ENCODE measurements at regions not wholly inside any gene's neighbourhood (a gene's known extent, or its start where the extent isn't known, plus 50 kb on each side); places are given as distances from the start of the nearest gene placed in this dataset.

DNA sequence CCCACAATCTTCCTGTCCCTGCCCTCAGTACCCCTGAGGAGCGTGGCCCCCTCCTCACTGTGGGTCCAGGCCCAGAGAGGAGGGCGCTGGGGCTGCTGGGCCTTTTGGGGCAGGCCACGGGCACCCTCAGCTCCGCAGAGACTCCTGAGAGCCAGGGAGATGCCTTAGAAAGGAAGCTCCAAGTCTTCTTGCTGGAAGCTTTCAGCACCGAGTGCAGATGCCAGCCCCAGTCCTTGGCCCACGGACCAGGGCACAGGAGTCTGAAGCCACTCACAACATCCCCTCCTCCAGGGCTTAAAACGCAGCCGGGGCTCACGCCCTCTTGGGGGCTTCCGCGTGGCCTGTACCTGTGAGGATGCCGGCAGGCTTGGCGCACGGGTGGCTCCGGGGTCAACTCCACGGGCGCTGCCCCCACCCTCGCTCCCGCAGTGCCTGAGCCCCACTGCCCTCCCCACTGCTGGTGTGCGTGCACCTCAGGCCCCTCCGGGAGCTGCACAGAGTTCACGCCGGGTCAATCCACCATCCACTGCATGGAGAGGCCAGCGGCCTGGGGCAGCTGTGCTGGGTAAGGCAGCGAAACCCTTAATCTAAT lies 72.1 kb upstream of the CTDP1 start:
- DNase-seq (ENCODE audit: low spot score): no peak
- H2AFZ ChIP-seq (ENCODE audit: low read length): no peak overlapping the region
- H3K9ac ChIP-seq (ENCODE audit: low read depth, low read length, poor library complexity): no peak overlapping the region
- no peak overlapping the region for H2BK12ac ChIP-seq (ENCODE audit: low read length)
- H2AK5ac ChIP-seq (ENCODE audit: low read depth, low read length): peak overlapping the region; percentile 86
- no peak overlapping the region for H3K4me2 ChIP-seq (ENCODE audit: insufficient read depth, low read length, poor library complexity, severe bottlenecking)
- no peak overlapping the region for H4K8ac ChIP-seq (ENCODE audit: low read depth, low read length)
- no peak overlapping the region for H3K27ac ChIP-seq (replicated peaks; ENCODE audit: low read length)
- H3K27me3 ChIP-seq (ENCODE audit: control insufficient read depth in 3 of 3, insufficient read depth in 3 of 3, low read depth in 1 of 3, low read length in 3 of 3): peaks cover 0 to 10% (median 0%) of the 10 kb centered on the region in 3 experiments
- peaks cover 0 to 9% of the 10 kb centered on the region in 2 donors for H3K4me1 ChIP-seq (ENCODE audit: control insufficient read depth in 2 of 2, insufficient read depth in 1 of 2, low read depth in 1 of 2, low read length in 2 of 2)
- H3K4me3 ChIP-seq (ENCODE audit: low read length in 2 of 2): no peak overlapping the region
- H3K18ac ChIP-seq (ENCODE audit: low read length): peak overlapping the region; percentile 83
- no peak overlapping the region for H2BK120ac ChIP-seq (ENCODE audit: low read depth, low read length)
- H3K9me3 ChIP-seq (replicated peaks in 1 of 2; ENCODE audit: control insufficient read depth in 2 of 2, insufficient read depth in 1 of 2, low read depth in 1 of 2, low read length in 2 of 2): no peaks in the 10 kb centered on the region
- H3K36me3 ChIP-seq (replicated peaks in 1 of 2; ENCODE audit: control insufficient read depth in 2 of 2, insufficient read depth in 2 of 2, low read length in 2 of 2): no peaks in the 10 kb centered on the region
- peak overlapping the region; percentile 80 for H3K23ac ChIP-seq (ENCODE audit: low read depth, low read length, poor library complexity)
- H4K91ac ChIP-seq (ENCODE audit: low read depth, low read length, poor library complexity): no peak overlapping the region
- peaks cover 2% of the 10 kb centered on the region for H3K79me1 ChIP-seq (ENCODE audit: low read depth, low read length)
- H3K14ac ChIP-seq (ENCODE audit: low read length): peak overlapping the region; percentile 47
- no CpG with 5 or more reads among the region's 25 CpGs for WGBS, 2 donors (ENCODE audit: extremely low coverage in 2 of 2, insufficient read length in 2 of 2, insufficient replicate concordance in 1 of 2)
- peak overlapping the region; percentile 17 for H3K4ac ChIP-seq (ENCODE audit: low read length)
- no peak overlapping the region for H2BK5ac ChIP-seq (ENCODE audit: low read length)
- peak overlapping the region; percentile 92 for H2BK15ac ChIP-seq (ENCODE audit: low read length)

DNA sequence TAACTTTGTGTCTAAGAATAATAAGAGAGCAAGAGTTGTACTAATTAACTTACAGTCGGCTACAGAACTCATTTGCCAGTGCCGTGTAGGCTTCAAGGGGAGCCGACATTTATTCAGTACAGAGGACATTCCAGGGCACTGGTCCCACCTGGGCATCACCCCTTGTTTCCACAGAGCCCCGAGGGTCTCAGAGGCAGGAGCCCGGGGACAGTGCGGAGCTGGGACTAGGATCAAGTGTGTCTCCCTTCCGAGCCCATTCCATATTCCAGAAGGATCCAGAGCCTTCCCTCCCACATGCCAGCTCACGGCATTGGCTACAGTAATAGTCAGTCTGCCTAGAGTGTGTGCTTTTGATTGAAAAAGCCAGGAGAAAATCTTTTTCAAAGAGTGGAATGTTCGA lies 71.5 kb upstream of the CTDP1 start:
- Histone ChIP-seq H3K4me2 (ENCODE audit: insufficient read depth, low read length, poor library complexity, severe bottlenecking) (no peak overlapping the region), H2BK5ac (ENCODE audit: low read length) (no peak overlapping the region), H3K9ac (ENCODE audit: low read depth, low read length, poor library complexity) (no peak overlapping the region), H3K4me1 (ENCODE audit: control insufficient read depth in 2 of 2, insufficient read depth in 1 of 2, low read depth in 1 of 2, low read length in 2 of 2) (peaks cover 0 to 9% of the 10 kb centered on the region in 2 donors), H3K4ac (ENCODE audit: low read length) (no peak overlapping the region), H2BK12ac (ENCODE audit: low read length) (no peak overlapping the region), H3K18ac (ENCODE audit: low read length) (no peak overlapping the region), H3K9me3 (replicated peaks in 1 of 2; ENCODE audit: control insufficient read depth in 2 of 2, insufficient read depth in 1 of 2, low read depth in 1 of 2, low read length in 2 of 2) (no peaks in the 10 kb centered on the region), H2BK15ac (ENCODE audit: low read length) (peak overlapping the region; percentile 89), H3K36me3 (replicated peaks in 1 of 2; ENCODE audit: control insufficient read depth in 2 of 2, insufficient read depth in 2 of 2, low read length in 2 of 2) (no peaks in the 10 kb centered on the region), H4K8ac (ENCODE audit: low read depth, low read length) (no peak overlapping the region), H4K91ac (ENCODE audit: low read depth, low read length, poor library complexity) (no peak overlapping the region), H3K27ac (replicated peaks; ENCODE audit: low read length) (no peak overlapping the region), H3K23ac (ENCODE audit: low read depth, low read length, poor library complexity) (no peak overlapping the region), H2AK5ac (ENCODE audit: low read depth, low read length) (peak overlapping the region; percentile 40), H3K4me3 (ENCODE audit: low read length in 2 of 2) (no peak overlapping the region), H3K79me1 (ENCODE audit: low read depth, low read length) (peaks cover 2% of the 10 kb centered on the region), H2AFZ (ENCODE audit: low read length) (no peak overlapping the region), H3K14ac (ENCODE audit: low read length) (no peak overlapping the region), H2BK120ac (ENCODE audit: low read depth, low read length) (no peak overlapping the region), H3K27me3 (ENCODE audit: control insufficient read depth in 3 of 3, insufficient read depth in 3 of 3, low read depth in 1 of 3, low read length in 3 of 3) (peaks cover 0 to 10% (median 0%) of the 10 kb centered on the region in 3 experiments)
- WGBS, 2 donors (ENCODE audit: extremely low coverage in 2 of 2, insufficient read length in 2 of 2, insufficient replicate concordance in 1 of 2): no CpG with 5 or more reads among the region's 9 CpGs
- DNase-seq (ENCODE audit: low spot score): no peak

DNA sequence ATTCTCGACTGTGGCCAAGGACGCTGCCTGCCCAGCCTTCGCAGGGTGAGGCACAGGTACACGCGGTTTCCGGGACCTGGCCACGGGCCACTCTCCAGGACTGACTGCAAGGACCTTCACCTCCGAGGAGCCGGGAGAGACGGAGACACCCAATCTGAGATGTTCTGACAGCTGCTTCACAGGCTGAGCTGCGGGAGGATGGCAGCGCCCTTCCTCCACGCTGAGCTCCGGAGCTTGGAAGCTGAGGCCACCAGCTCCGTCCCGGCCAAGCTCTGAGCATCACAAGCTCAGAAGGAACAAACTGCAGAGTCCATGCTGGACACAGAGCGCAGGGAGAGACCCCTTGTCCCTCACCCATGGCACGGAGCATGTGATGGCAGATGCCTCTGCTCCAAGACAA lies 71.1 kb upstream of the CTDP1 start:
- Histone ChIP-seq H3K27ac (replicated peaks; ENCODE audit: low read length) (no peak overlapping the region), H3K23ac (ENCODE audit: low read depth, low read length, poor library complexity) (no peak overlapping the region), H3K4me2 (ENCODE audit: insufficient read depth, low read length, poor library complexity, severe bottlenecking) (no peak overlapping the region), H3K14ac (ENCODE audit: low read length) (peak overlapping the region; percentile 31), H4K8ac (ENCODE audit: low read depth, low read length) (no peak overlapping the region), H3K27me3 (ENCODE audit: control insufficient read depth in 3 of 3, insufficient read depth in 3 of 3, low read depth in 1 of 3, low read length in 3 of 3) (peaks cover 0 to 10% (median 0%) of the 10 kb centered on the region in 3 experiments), H2AFZ (ENCODE audit: low read length) (no peak overlapping the region), H2AK5ac (ENCODE audit: low read depth, low read length) (peak overlapping the region; percentile 40), H3K9me3 (replicated peaks in 1 of 2; ENCODE audit: control insufficient read depth in 2 of 2, insufficient read depth in 1 of 2, low read depth in 1 of 2, low read length in 2 of 2) (no peaks in the 10 kb centered on the region), H2BK5ac (ENCODE audit: low read length) (no peak overlapping the region), H3K9ac (ENCODE audit: low read depth, low read length, poor library complexity) (no peak overlapping the region), H4K91ac (ENCODE audit: low read depth, low read length, poor library complexity) (no peak overlapping the region), H3K4me3 (ENCODE audit: low read length in 2 of 2) (no peak overlapping the region), H3K18ac (ENCODE audit: low read length) (peak overlapping the region; percentile 70), H2BK15ac (ENCODE audit: low read length) (peak overlapping the region; percentile 89), H3K4ac (ENCODE audit: low read length) (peak overlapping the region; percentile 93), H3K4me1 (ENCODE audit: control insufficient read depth in 2 of 2, insufficient read depth in 1 of 2, low read depth in 1 of 2, low read length in 2 of 2) (peaks cover 0 to 9% of the 10 kb centered on the region in 2 donors), H3K79me1 (ENCODE audit: low read depth, low read length) (peaks cover 2% of the 10 kb centered on the region), H2BK120ac (ENCODE audit: low read depth, low read length) (no peak overlapping the region), H3K36me3 (replicated peaks in 1 of 2; ENCODE audit: control insufficient read depth in 2 of 2, insufficient read depth in 2 of 2, low read length in 2 of 2) (no peaks in the 10 kb centered on the region), H2BK12ac (ENCODE audit: low read length) (peak overlapping the region; percentile 24)
- no peak for DNase-seq (ENCODE audit: low spot score)
- no CpG with 5 or more reads among the region's 18 CpGs for WGBS, 2 donors (ENCODE audit: extremely low coverage in 2 of 2, insufficient read length in 2 of 2, insufficient replicate concordance in 1 of 2)

DNA sequence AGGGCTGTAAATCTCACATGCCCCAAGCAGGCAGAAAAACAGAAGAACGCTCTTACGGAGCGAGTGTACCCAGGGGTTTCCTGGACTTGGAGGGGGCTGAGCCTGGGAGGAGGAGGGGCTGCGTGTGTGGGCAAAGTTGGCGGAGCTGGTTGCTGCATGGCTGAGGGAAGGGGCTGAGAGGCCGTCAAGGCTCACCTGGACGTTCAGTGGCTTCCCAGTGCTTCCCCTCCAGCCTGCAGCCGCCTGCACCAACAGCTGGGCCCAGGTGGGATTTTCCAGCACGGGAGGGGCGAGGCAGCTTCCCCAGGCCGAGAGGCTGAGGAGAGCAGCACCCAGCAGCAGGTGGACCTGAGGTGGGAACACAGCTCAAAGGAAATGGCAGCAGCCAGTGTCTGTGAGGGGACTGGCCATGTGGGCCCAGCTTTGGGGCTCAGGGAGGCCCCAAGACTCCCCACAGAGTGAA lies 70.6 kb upstream of the CTDP1 start:
- Histone ChIP-seq H3K79me1 (ENCODE audit: low read depth, low read length) (peaks cover 2% of the 10 kb centered on the region), H2BK15ac (ENCODE audit: low read length) (peak overlapping the region; percentile 67), H3K18ac (ENCODE audit: low read length) (peak overlapping the region; percentile 64), H3K27me3 (ENCODE audit: control insufficient read depth in 3 of 3, insufficient read depth in 3 of 3, low read depth in 1 of 3, low read length in 3 of 3) (peaks cover 0 to 10% (median 0%) of the 10 kb centered on the region in 3 experiments), H3K36me3 (replicated peaks in 1 of 2; ENCODE audit: control insufficient read depth in 2 of 2, insufficient read depth in 2 of 2, low read length in 2 of 2) (no peaks in the 10 kb centered on the region), H3K9ac (ENCODE audit: low read depth, low read length, poor library complexity) (no peak overlapping the region), H2AK5ac (ENCODE audit: low read depth, low read length) (peak overlapping the region; percentile 97), H2BK12ac (ENCODE audit: low read length) (peak overlapping the region; percentile 73), H4K8ac (ENCODE audit: low read depth, low read length) (no peak overlapping the region), H3K4ac (ENCODE audit: low read length) (no peak overlapping the region), H2BK120ac (ENCODE audit: low read depth, low read length) (no peak overlapping the region), H2AFZ (ENCODE audit: low read length) (no peak overlapping the region), H3K4me3 (ENCODE audit: low read length in 2 of 2) (no peak overlapping the region), H3K4me1 (ENCODE audit: control insufficient read depth in 2 of 2, insufficient read depth in 1 of 2, low read depth in 1 of 2, low read length in 2 of 2) (peaks cover 0 to 9% of the 10 kb centered on the region in 2 donors), H3K9me3 (replicated peaks in 1 of 2; ENCODE audit: control insufficient read depth in 2 of 2, insufficient read depth in 1 of 2, low read depth in 1 of 2, low read length in 2 of 2) (no peaks in the 10 kb centered on the region), H4K91ac (ENCODE audit: low read depth, low read length, poor library complexity) (no peak overlapping the region), H2BK5ac (ENCODE audit: low read length) (no peak overlapping the region), H3K23ac (ENCODE audit: low read depth, low read length, poor library complexity) (no peak overlapping the region), H3K4me2 (ENCODE audit: insufficient read depth, low read length, poor library complexity, severe bottlenecking) (no peak overlapping the region), H3K14ac (ENCODE audit: low read length) (peak overlapping the region; percentile 38), H3K27ac (replicated peaks; ENCODE audit: low read length) (no peak overlapping the region)
- no CpG with 5 or more reads among the region's 11 CpGs for WGBS, 2 donors (ENCODE audit: extremely low coverage in 2 of 2, insufficient read length in 2 of 2, insufficient replicate concordance in 1 of 2)
- DNase-seq (ENCODE audit: low spot score): no peak

All from neuronal stem cell (in vitro differentiated cells).